ENCODE measurements at regions not wholly inside any gene's neighbourhood (a gene's known extent, or its start where the extent isn't known, plus 50 kb on each side); places are given as distances from the start of the nearest gene placed in this dataset.
A peak's percentile ranks its signal among the peaks of the same experiment; 100 is the strongest.
"Not testable (repeated sequence)": the region's sequence is repeated elsewhere in the genome, so short reads cannot be mapped to it uniquely, and the experiment has no call there.

GRCh38 chr4:59583845-59584568 lies 1616.1 kb upstream of the ADGRL3 start:
- FAIRE-seq (no peak), DNase-seq (ENCODE audit: low spot score) (no peak)

- FAIRE-seq: no peak
- no peak for DNase-seq (ENCODE audit: low spot score)
These were observed 1602.4 kb upstream of the ADGRL3 start for GRCh38 chr4:59597536-59598329.

- DNase-seq (ENCODE audit: low spot score) (no peak), FAIRE-seq (no peak)
These were observed 1601.9 kb upstream of the ADGRL3 start for GRCh38 chr4:59598330-59598618.

GRCh38 chr4:59608466-59608865 lies 1591.7 kb upstream of the ADGRL3 start:
- FAIRE-seq (no peak), DNase-seq (ENCODE audit: low spot score) (no peak)

GRCh38 chr4:59612235-59612634 lies 1587.9 kb upstream of the ADGRL3 start:
- no peak for FAIRE-seq
- peak; percentile 9 for DNase-seq (ENCODE audit: low spot score)

GRCh38 chr4:59615316-59615715 lies 1584.8 kb upstream of the ADGRL3 start:
- FAIRE-seq: no peak
- DNase-seq (ENCODE audit: low spot score): no peak

- DNase-seq (ENCODE audit: low spot score): no peak
- no peak for FAIRE-seq
These were observed 1570.8 kb upstream of the ADGRL3 start for GRCh38 chr4:59629348-59629747.

GRCh38 chr4:59630235-59630634 lies 1569.9 kb upstream of the ADGRL3 start:
- DNase-seq (ENCODE audit: low spot score) (no peak), FAIRE-seq (no peak)

GRCh38 chr4:59630922-59631321 lies 1569.2 kb upstream of the ADGRL3 start:
- no peak for DNase-seq (ENCODE audit: low spot score)
- no peak for FAIRE-seq

GRCh38 chr4:59637596-59637995 lies 1562.5 kb upstream of the ADGRL3 start:
- DNase-seq (ENCODE audit: low spot score) (no peak), FAIRE-seq (no peak)

- FAIRE-seq: no peak
These were observed 1556.4 kb upstream of the ADGRL3 start for GRCh38 chr4:59643682-59644081.

GRCh38 chr4:59644765-59645164 lies 1555.4 kb upstream of the ADGRL3 start:
- FAIRE-seq (no peak), DNase-seq (ENCODE audit: low spot score) (no peak)

More at GRCh38 chr4:59643682-59644081, 1556.4 kb upstream of the ADGRL3 start:
- DNase-seq (ENCODE audit: low spot score): no peak

- FAIRE-seq (no peak), DNase-seq (ENCODE audit: low spot score) (no peak)
These were observed 1554.0 kb upstream of the ADGRL3 start for GRCh38 chr4:59646082-59646481.

- DNase-seq (ENCODE audit: low spot score) (no peak), FAIRE-seq (no peak)
These were observed 1553.1 kb upstream of the ADGRL3 start for GRCh38 chr4:59647011-59647410.

- DNase-seq (ENCODE audit: low spot score) (no peak), FAIRE-seq (no peak)
These were observed 1552.6 kb upstream of the ADGRL3 start for GRCh38 chr4:59647500-59647899.

GRCh38 chr4:59650861-59651260 lies 1549.3 kb upstream of the ADGRL3 start:
- no peak for FAIRE-seq
- no peak for DNase-seq (ENCODE audit: low spot score)

GRCh38 chr4:59655996-59656395 lies 1544.1 kb upstream of the ADGRL3 start:
- FAIRE-seq: peak; percentile 59
- peak; percentile 7 for DNase-seq (ENCODE audit: low spot score)

- FAIRE-seq (no peak), DNase-seq (ENCODE audit: low spot score) (no peak)
These were observed 1535.4 kb upstream of the ADGRL3 start for GRCh38 chr4:59664771-59665170.

GRCh38 chr4:59666645-59667044 lies 1533.5 kb upstream of the ADGRL3 start:
- no peak for FAIRE-seq
- no peak for DNase-seq (ENCODE audit: low spot score)

- no peak for FAIRE-seq
- peak; percentile 6 for DNase-seq (ENCODE audit: low spot score)
These were observed 1529.1 kb upstream of the ADGRL3 start for GRCh38 chr4:59671037-59671436.

GRCh38 chr4:59676389-59676788 lies 1523.7 kb upstream of the ADGRL3 start:
- FAIRE-seq: no peak
- DNase-seq (ENCODE audit: low spot score): no peak

- not testable (repeated sequence) for FAIRE-seq; DNase-seq (ENCODE audit: low spot score)
These were observed 1523.1 kb upstream of the ADGRL3 start for GRCh38 chr4:59676992-59677391.

- FAIRE-seq (no peak), DNase-seq (ENCODE audit: low spot score) (no peak)
These were observed 1514.5 kb upstream of the ADGRL3 start for GRCh38 chr4:59685626-59686025.
